IMR-90 (cell line): ENCODE measurements at regions not wholly inside any gene's neighbourhood (a gene's known extent, or its start where the extent isn't known, plus 50 kb on each side); places are given as distances from the start of the nearest gene placed in this dataset.

Experiments used
- ATAC-seq: fragments of 200-7000 bp; cut with Tn5 transposase; 2 replicates; pipeline ENCODE4 v1.9.1; 2020; ENCODE audit warnings: low read depth, mild to moderate bottlenecking, moderate library complexity
- BruUV-seq: library from RNA; stranded (reverse); fragments of 400-500 nt; replicated peaks from 2 replicates; lab custom pipeline; 2021; lab: Mats Ljungman, UMichigan
- CTCF ChIA-PET: fragments of 300-600 bp; formaldehyde crosslinking; extraction: SDS; loops from one replicate; lab custom pipeline; 2021; ENCODE audit warnings: antibody characterized with exemption; lab: Yijun Ruan, JAX
- POLR2A ChIA-PET: fragments of 300-600 bp; sonication (Branson Sonifier 250); formaldehyde crosslinking; loops from one replicate; lab custom pipeline; 2022; ENCODE audit warnings: antibody characterized with exemption; ENCODE audit not compliant: unreplicated experiment; lab: Charles Lee
- DNase-seq: peaks from one replicate; pipeline ENCODE4 v3.0.0; 2013
- H2AFZ ChIP-seq: replicated peaks from 2 replicates; pipeline ENCODE3; 2013; ENCODE audit warnings: low read length, mild to moderate bottlenecking; ENCODE audit not compliant: poor library complexity
- H2AK5ac ChIP-seq: 2 replicates; pipeline ENCODE4 v1.6.1; 2013; ENCODE audit warnings: low read depth, low read length, inconsistent platforms
- H2AK9ac ChIP-seq: replicated peaks from 2 replicates; pipeline ENCODE3; 2013; ENCODE audit warnings: mild to moderate bottlenecking, low read depth, low read length, moderate library complexity; ENCODE audit not compliant: poor library complexity
- H2BK120ac ChIP-seq: 2 replicates; pipeline ENCODE4 v1.6.1; 2013; ENCODE audit warnings: low read depth, low read length, inconsistent platforms
- H2BK15ac ChIP-seq: 3 replicates; pipeline ENCODE4 v1.6.1; 2013; ENCODE audit warnings: low read depth, low read length, inconsistent platforms
- H2BK20ac ChIP-seq: 2 replicates; pipeline ENCODE4 v1.6.1; 2013; ENCODE audit warnings: low read depth, mild to moderate bottlenecking, inconsistent platforms, low read length, moderate library complexity
- H2BK5ac ChIP-seq: 2 replicates; pipeline ENCODE4 v1.6.1; 2013; ENCODE audit warnings: mild to moderate bottlenecking, low read depth, low read length, inconsistent platforms; ENCODE audit not compliant: poor library complexity, severe bottlenecking
- H3K14ac ChIP-seq: replicated peaks from 2 replicates; pipeline ENCODE4 v1.6.1; 2013; ENCODE audit warnings: low read depth, low read length, inconsistent platforms
- H3K18ac ChIP-seq: 2 replicates; pipeline ENCODE4 v1.6.1; 2013; ENCODE audit warnings: low read depth, low read length, control low read depth
- H3K23ac ChIP-seq: 2 replicates; pipeline ENCODE4 v1.6.1; 2013; ENCODE audit warnings: low read depth, low read length, inconsistent platforms
- H3K27ac ChIP-seq: 2 replicates; pipeline ENCODE4 v1.5.1; 2013; ENCODE audit warnings: mild to moderate bottlenecking, control low read depth, low read length; ENCODE audit not compliant: insufficient read depth
- H3K27me3 ChIP-seq: 2 replicates; pipeline ENCODE4 v1.6.1; 2013; ENCODE audit warnings: low read length; ENCODE audit not compliant: control insufficient read depth, insufficient read depth
- H3K36me3 ChIP-seq: 2 replicates; pipeline ENCODE4 v1.6.1; 2013; ENCODE audit warnings: low read length, mixed read lengths; ENCODE audit not compliant: control insufficient read depth, insufficient read depth
- H3K4ac ChIP-seq: 2 replicates; pipeline ENCODE4 v1.6.1; 2013; ENCODE audit warnings: low read depth, low read length, inconsistent platforms
- H3K4me1 ChIP-seq: 2 replicates; pipeline ENCODE4 v1.6.1; 2013; ENCODE audit warnings: low read length, mixed read lengths; ENCODE audit not compliant: control insufficient read depth, insufficient read depth
- H3K4me2 ChIP-seq: 2 replicates; pipeline ENCODE4 v1.6.1; 2013; ENCODE audit warnings: low read depth, mild to moderate bottlenecking, control low read depth, low read length, moderate library complexity
- H3K4me3 ChIP-seq: 2 replicates; pipeline ENCODE4 v1.5.1; 2013; ENCODE audit warnings: low read depth, mild to moderate bottlenecking, control low read depth, low read length, moderate library complexity; ENCODE audit not compliant: insufficient read depth
- H3K56ac ChIP-seq: 2 replicates; pipeline ENCODE4 v1.6.1; 2013; ENCODE audit warnings: low read length, inconsistent platforms; ENCODE audit not compliant: insufficient read depth; ENCODE audit errors: extremely low read depth
- H3K79me1 ChIP-seq, 2 experiments: 2 replicates each; pipeline ENCODE4 v1.6.1; 2013; ENCODE audit warnings: low read length in 2 of 2, inconsistent platforms in 1 of 2, low read depth in 1 of 2
- H3K9ac ChIP-seq: 2 replicates; pipeline ENCODE4 v1.6.1; 2013; ENCODE audit warnings: low read depth, low read length, control low read depth
- H3K9me1 ChIP-seq: 2 replicates; pipeline ENCODE4 v1.6.1; 2013; ENCODE audit warnings: low read length, inconsistent platforms; ENCODE audit not compliant: insufficient read depth
- H3K9me3 ChIP-seq: 2 replicates; pipeline ENCODE4 v1.6.1; 2013; ENCODE audit warnings: low read length; ENCODE audit not compliant: control insufficient read depth, insufficient read depth
- H4K20me1 ChIP-seq: 2 replicates; pipeline ENCODE4 v1.6.1; 2013; ENCODE audit warnings: low read length, inconsistent platforms; ENCODE audit not compliant: insufficient read depth
- H4K5ac ChIP-seq: 2 replicates; pipeline ENCODE4 v1.6.1; 2013; ENCODE audit warnings: mild to moderate bottlenecking, low read depth, low read length, control low read depth
- H4K8ac ChIP-seq, 2 experiments: 2 replicates each; pipeline ENCODE4 v1.6.1; 2013; ENCODE audit warnings: low read depth in 2 of 2, low read length in 2 of 2, control low read depth in 1 of 2, inconsistent platforms in 1 of 2
- H4K91ac ChIP-seq: 2 replicates; pipeline ENCODE4 v1.6.1; 2013; ENCODE audit warnings: low read depth, low read length, inconsistent platforms; ENCODE audit not compliant: insufficient read depth
- BHLHE40 ChIP-seq: fragments of 150-350 bp; IDR thresholded peaks from 2 replicates; pipeline ENCODE4 v1.6.1; 2016; ENCODE audit warnings: mild to moderate bottlenecking, low read depth, low read length
- CEBPB ChIP-seq: IDR thresholded peaks from 2 replicates; pipeline ENCODE4 v1.6.1; 2012; ENCODE audit warnings: low read depth, low read length, improper control_type of control experiment
- CHD1 ChIP-seq: IDR thresholded peaks from 2 replicates; pipeline ENCODE4 v1.6.1; 2012; ENCODE audit warnings: low read depth, low read length, improper control_type of control experiment
- CTCF ChIP-seq: conservative IDR thresholded peaks from 2 replicates; pipeline ENCODE4 v1.5.1; 2012; ENCODE audit warnings: mild to moderate bottlenecking, low read depth, low read length, improper control_type of control experiment
- FOS ChIP-seq: fragments of 150-350 bp; IDR thresholded peaks from 2 replicates; pipeline ENCODE4 v1.6.1; 2016; ENCODE audit warnings: low read depth, low read length
- MAZ ChIP-seq: IDR thresholded peaks from 2 replicates; pipeline ENCODE4 v1.6.1; 2012; ENCODE audit warnings: low read depth, mild to moderate bottlenecking, low read length, improper control_type of control experiment, moderate library complexity, borderline replicate concordance
- MXI1 ChIP-seq: IDR thresholded peaks from 2 replicates; pipeline ENCODE4 v1.6.1; 2012; ENCODE audit warnings: low read depth, mild to moderate bottlenecking, low read length, moderate library complexity, borderline replicate concordance
- NFE2L2 ChIP-seq: fragments of 150-350 bp; IDR thresholded peaks from 2 replicates; pipeline ENCODE4 v1.6.1; 2016; ENCODE audit warnings: low read depth, mild to moderate bottlenecking, low read length
- POLR2A ChIP-seq: IDR thresholded peaks from 2 replicates; pipeline ENCODE4 v1.6.1; 2012; ENCODE audit warnings: mild to moderate bottlenecking, low read depth, low read length
- RAD21 ChIP-seq: IDR thresholded peaks from 2 replicates; pipeline ENCODE4 v1.6.1; 2012; ENCODE audit warnings: low read length, improper control_type of control experiment
- RCOR1 ChIP-seq: IDR thresholded peaks from 2 replicates; pipeline ENCODE4 v1.6.1; 2012; ENCODE audit warnings: mild to moderate bottlenecking, low read length, improper control_type of control experiment; ENCODE audit not compliant: insufficient replicate concordance
- RFX5 ChIP-seq: IDR thresholded peaks from 2 replicates; pipeline ENCODE4 v1.8.0; 2012; ENCODE audit warnings: low read depth, mild to moderate bottlenecking, low read length, moderate library complexity
- SMC3 ChIP-seq: fragments of 150-350 bp; IDR thresholded peaks from 2 replicates; pipeline ENCODE4 v1.6.1; 2016; ENCODE audit warnings: low read depth, mild to moderate bottlenecking, antibody characterized with exemption, low read length, moderate library complexity
- USF2 ChIP-seq: fragments of 150-350 bp; IDR thresholded peaks from 2 replicates; pipeline ENCODE4 v1.6.1; 2017; ENCODE audit warnings: mild to moderate bottlenecking, antibody characterized with exemption, low read length, low read depth
- WGBS, 2 experiments: methylation state at CpG; one replicate each; pipeline versions ENCODE4 v1.1.5 to v1.1.7; 2013; ENCODE audit warnings: missing lambda C conversion rate in 2 of 2; ENCODE audit not compliant: insufficient read length in 1 of 2; ENCODE audit errors: extremely low coverage in 2 of 2; 5-methylcytosine and 5-hydroxymethylcytosine counted together
- dilution Hi-C: fragments of 300-500 bp; cut with HindIII; formaldehyde crosslinking; loops from one replicate; pipeline ENCODE4 v1.14.3; 2018; ENCODE audit warnings: low sequenced_read_pairs; ENCODE audit not compliant: unreplicated experiment
- in situ Hi-C: fragments of 300-500 bp; cut with MboI; formaldehyde crosslinking; loops from 3 replicates; pipeline ENCODE4 v1.14.3; 2019; ENCODE audit warnings: low sequenced_read_pairs, inconsistent platforms, mixed read lengths
- intact Hi-C: fragments of 100-400 bp; cut with micrococcal nuclease; formaldehyde crosslinking; loops from 2 replicates; pipeline ENCODE4 v1.10.0; 2022

- 0 out of 2 replicates have a peak overlapping the region, but pooled peaks have one; percentile 48 for H3K14ac ChIP-seq
- in situ Hi-C loops, result no loop called here
- dilution Hi-C loops, result no loop called here
- intact Hi-C loops, result loop anchor here (1.0 kb wide), 1 partner anchor 16 kb away; no protein-coding TSS in a partner anchor
- no peak overlapping the region for H4K5ac ChIP-seq
- no peaks in the 10 kb centered on the region for H3K9me3 ChIP-seq
- H3K4me1 ChIP-seq, result no peaks in the 10 kb centered on the region
- H4K8ac ChIP-seq, result no peak overlapping the region
- CTCF ChIA-PET, result no interaction called here
- no peak overlapping the region for H2BK5ac ChIP-seq
- POLR2A ChIA-PET, result no interaction called here
- H2AFZ ChIP-seq, result no peak overlapping the region
- DNase-seq (no peak), ATAC-seq (no peak)
- no peaks in the 10 kb centered on the region for H3K36me3 ChIP-seq
- TF ChIP-seq CHD1 (no peak), RCOR1 (no peak), MAZ (no peak), BHLHE40 (no peak), RAD21 (no peak), MXI1 (no peak), SMC3 (no peak), POLR2A (no peak), CEBPB (no peak), RFX5 (no peak), FOS (no peak), NFE2L2 (no peak), CTCF (no peak), USF2 (no peak)
- no peak overlapping the region for H3K23ac ChIP-seq
- 72% methylated on average over 4 of the region's 14 CpGs; no CpG with 5 or more reads in 1 of the 2 experiments for WGBS, 2 experiments
- H4K91ac ChIP-seq, result no peak overlapping the region
- H3K4me2 ChIP-seq, result no peak overlapping the region
- no peak overlapping the region for H3K9ac ChIP-seq
- H4K20me1 ChIP-seq, result no peaks in the 10 kb centered on the region
- no peak overlapping the region for H2BK20ac ChIP-seq
- H3K56ac ChIP-seq, result no peak overlapping the region
- no peaks in the 10 kb centered on the region for H3K79me1 ChIP-seq
- H3K18ac ChIP-seq, result no peak overlapping the region
- H3K9me1 ChIP-seq, result no peaks in the 10 kb centered on the region
- H2AK9ac ChIP-seq, result no peak overlapping the region
- no TSS peak for BruUV-seq
- no peaks in the 10 kb centered on the region for H3K27me3 ChIP-seq
- H3K4ac ChIP-seq, result no peak overlapping the region
- H2AK5ac ChIP-seq, result no peak overlapping the region
- no peak overlapping the region for H2BK15ac ChIP-seq
- no peak overlapping the region for H3K27ac ChIP-seq
- H2BK120ac ChIP-seq, result no peak overlapping the region
- H3K4me3 ChIP-seq, result no peak overlapping the region
Measured at GRCh38 chr4:79209822-79210635, 115.8 kb downstream of the NAA11 start.
